ENCODE measurements at regions not wholly inside any gene's neighbourhood (a gene's known extent, or its start where the extent isn't known, plus 50 kb on each side); places are given as distances from the start of the nearest gene placed in this dataset.

DNA sequence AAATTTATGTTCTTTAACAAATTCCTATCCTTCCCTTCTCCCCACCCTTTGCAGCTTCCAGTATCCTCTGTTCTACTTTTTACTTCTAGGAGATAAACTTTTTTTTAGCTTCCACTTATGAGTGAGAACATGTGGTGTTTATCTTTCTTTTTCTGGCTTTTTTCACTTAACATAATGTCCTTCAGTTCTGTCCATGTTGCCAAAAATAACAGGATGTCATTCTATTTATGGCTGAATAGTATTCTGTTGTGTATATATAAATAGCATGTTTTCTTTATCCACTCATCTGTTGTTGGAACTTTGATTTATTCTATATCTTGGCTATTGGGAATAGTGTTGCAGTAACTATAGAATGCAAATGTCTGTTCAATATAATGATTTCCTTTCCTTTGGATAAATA lies 1191.2 kb downstream of the CNTNAP5 start:
- Histone ChIP-seq H3K36me3 (ENCODE audit: control insufficient read depth in 4 of 4, insufficient read depth in 3 of 4, low read depth in 1 of 4, low read length in 3 of 4) (no peaks in the 10 kb centered on the region), H3K27ac (ENCODE audit: low read depth in 1 of 2, low read length in 2 of 2) (no peak overlapping the region), H3K9me3 (ENCODE audit: control insufficient read depth in 4 of 4, low read length in 3 of 4) (peaks cover 0 to 5% (median 1%) of the 10 kb centered on the region in 4 donors), H3K4me1 (ENCODE audit: control insufficient read depth in 4 of 4, insufficient read depth in 4 of 4, low read length in 3 of 4) (no peaks in the 10 kb centered on the region), H3K27me3 (ENCODE audit: control insufficient read depth in 4 of 4, insufficient read depth in 4 of 4, low read length in 3 of 4) (peaks cover 0 to 2% (median 0%) of the 10 kb centered on the region in 4 donors), H3K4me3 (ENCODE audit: low read depth in 1 of 3, low read length in 3 of 3) (no peak overlapping the region), H3K9ac (ENCODE audit: low read depth in 1 of 2, low read length in 2 of 2) (no peak overlapping the region)
- TF ChIP-seq, protein P1, sequence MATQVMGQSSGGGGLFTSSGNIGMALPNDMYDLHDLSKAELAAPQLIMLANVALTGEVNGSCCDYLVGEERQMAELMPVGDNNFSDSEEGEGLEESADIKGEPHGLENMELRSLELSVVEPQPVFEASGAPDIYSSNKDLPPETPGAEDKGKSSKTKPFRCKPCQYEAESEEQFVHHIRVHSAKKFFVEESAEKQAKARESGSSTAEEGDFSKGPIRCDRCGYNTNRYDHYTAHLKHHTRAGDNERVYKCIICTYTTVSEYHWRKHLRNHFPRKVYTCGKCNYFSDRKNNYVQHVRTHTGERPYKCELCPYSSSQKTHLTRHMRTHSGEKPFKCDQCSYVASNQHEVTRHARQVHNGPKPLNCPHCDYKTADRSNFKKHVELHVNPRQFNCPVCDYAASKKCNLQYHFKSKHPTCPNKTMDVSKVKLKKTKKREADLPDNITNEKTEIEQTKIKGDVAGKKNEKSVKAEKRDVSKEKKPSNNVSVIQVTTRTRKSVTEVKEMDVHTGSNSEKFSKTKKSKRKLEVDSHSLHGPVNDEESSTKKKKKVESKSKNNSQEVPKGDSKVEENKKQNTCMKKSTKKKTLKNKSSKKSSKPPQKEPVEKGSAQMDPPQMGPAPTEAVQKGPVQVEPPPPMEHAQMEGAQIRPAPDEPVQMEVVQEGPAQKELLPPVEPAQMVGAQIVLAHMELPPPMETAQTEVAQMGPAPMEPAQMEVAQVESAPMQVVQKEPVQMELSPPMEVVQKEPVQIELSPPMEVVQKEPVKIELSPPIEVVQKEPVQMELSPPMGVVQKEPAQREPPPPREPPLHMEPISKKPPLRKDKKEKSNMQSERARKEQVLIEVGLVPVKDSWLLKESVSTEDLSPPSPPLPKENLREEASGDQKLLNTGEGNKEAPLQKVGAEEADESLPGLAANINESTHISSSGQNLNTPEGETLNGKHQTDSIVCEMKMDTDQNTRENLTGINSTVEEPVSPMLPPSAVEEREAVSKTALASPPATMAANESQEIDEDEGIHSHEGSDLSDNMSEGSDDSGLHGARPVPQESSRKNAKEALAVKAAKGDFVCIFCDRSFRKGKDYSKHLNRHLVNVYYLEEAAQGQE (IDR thresholded peaks at IDR 0.05), result no peak
- TF ChIP-seq EGR1 (IDR thresholded peaks at IDR 0.05; ENCODE audit: low read depth in 2 of 2), result no peak
- no peak for TF ChIP-seq YY1 (IDR thresholded peaks at IDR 0.05)
- no peak for TF ChIP-seq GABPA (IDR thresholded peaks at IDR 0.05 in 1 of 2, conservative IDR thresholded peaks at IDR 0.05 in 1 of 2)
- no peak for TF ChIP-seq TAF1 (conservative IDR thresholded peaks at IDR 0.05)
- TF ChIP-seq, protein P2, sequence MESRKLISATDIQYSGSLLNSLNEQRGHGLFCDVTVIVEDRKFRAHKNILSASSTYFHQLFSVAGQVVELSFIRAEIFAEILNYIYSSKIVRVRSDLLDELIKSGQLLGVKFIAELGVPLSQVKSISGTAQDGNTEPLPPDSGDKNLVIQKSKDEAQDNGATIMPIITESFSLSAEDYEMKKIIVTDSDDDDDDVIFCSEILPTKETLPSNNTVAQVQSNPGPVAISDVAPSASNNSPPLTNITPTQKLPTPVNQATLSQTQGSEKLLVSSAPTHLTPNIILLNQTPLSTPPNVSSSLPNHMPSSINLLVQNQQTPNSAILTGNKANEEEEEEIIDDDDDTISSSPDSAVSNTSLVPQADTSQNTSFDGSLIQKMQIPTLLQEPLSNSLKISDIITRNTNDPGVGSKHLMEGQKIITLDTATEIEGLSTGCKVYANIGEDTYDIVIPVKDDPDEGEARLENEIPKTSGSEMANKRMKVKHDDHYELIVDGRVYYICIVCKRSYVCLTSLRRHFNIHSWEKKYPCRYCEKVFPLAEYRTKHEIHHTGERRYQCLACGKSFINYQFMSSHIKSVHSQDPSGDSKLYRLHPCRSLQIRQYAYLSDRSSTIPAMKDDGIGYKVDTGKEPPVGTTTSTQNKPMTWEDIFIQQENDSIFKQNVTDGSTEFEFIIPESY (IDR thresholded peaks at IDR 0.05), result no peak
- no peak for TF ChIP-seq HNF4G (IDR thresholded peaks at IDR 0.05)
- TF ChIP-seq SP1 (IDR thresholded peaks at IDR 0.05), result no peak
- DNase-seq (ENCODE audit: low spot score), result no peak

DNA sequence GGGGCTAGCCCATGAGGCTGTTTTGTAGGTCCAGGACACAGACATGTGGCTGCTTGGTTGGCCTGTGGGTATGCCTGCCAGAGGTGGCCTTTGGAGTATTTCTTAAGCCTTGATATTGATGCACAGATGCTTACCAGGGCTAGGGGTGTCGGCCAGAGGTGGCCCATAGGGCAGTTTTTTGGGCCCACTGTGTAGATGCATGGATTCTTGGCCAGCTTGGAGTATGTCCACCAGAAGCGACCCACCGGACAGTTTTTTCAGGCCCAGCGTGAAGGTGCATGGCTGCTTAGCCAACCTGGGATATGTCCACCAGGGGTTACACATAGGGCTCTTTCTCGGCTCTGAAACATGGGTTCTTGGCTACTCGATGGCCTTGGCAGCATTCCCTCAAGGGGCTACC lies 1199.1 kb downstream of the CNTNAP5 start:
- no peak for DNase-seq (ENCODE audit: low spot score)
- Histone ChIP-seq H3K9me3 (ENCODE audit: control insufficient read depth in 4 of 4, low read length in 3 of 4) (peaks cover 2 to 6% (median 5%) of the 10 kb centered on the region in 4 donors), H3K4me1 (ENCODE audit: control insufficient read depth in 4 of 4, insufficient read depth in 4 of 4, low read length in 3 of 4) (no peaks in the 10 kb centered on the region), H3K27ac (ENCODE audit: low read depth in 1 of 2, low read length in 2 of 2) (no peak overlapping the region), H3K9ac (ENCODE audit: low read depth in 1 of 2, low read length in 2 of 2) (no peak overlapping the region), H3K4me3 (ENCODE audit: low read depth in 1 of 3, low read length in 3 of 3) (no peak overlapping the region), H3K27me3 (ENCODE audit: control insufficient read depth in 4 of 4, insufficient read depth in 4 of 4, low read length in 3 of 4) (no peaks in the 10 kb centered on the region), H3K36me3 (ENCODE audit: control insufficient read depth in 4 of 4, insufficient read depth in 3 of 4, low read depth in 1 of 4, low read length in 3 of 4) (no peaks in the 10 kb centered on the region)
- WGBS, result 86% methylated on average over 6 of the region's 6 CpGs
- TF ChIP-seq, protein P3, sequence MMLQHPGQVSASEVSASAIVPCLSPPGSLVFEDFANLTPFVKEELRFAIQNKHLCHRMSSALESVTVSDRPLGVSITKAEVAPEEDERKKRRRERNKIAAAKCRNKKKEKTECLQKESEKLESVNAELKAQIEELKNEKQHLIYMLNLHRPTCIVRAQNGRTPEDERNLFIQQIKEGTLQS (IDR thresholded peaks at IDR 0.05), result no peak
- no peak for TF ChIP-seq YY1 (IDR thresholded peaks at IDR 0.05)
- no peak for TF ChIP-seq RXRA (IDR thresholded peaks at IDR 0.05)
- no peak for TF ChIP-seq GABPA (IDR thresholded peaks at IDR 0.05 in 1 of 2, conservative IDR thresholded peaks at IDR 0.05 in 1 of 2)
- no peak for TF ChIP-seq FOXA1 (IDR thresholded peaks at IDR 0.05)
- TF ChIP-seq NR2F2 (IDR thresholded peaks at IDR 0.05), result no peak
- TF ChIP-seq TAF1 (conservative IDR thresholded peaks at IDR 0.05), result no peak
- TF ChIP-seq RAD21 (IDR thresholded peaks at IDR 0.05), result no peak
- TF ChIP-seq SP1 (IDR thresholded peaks at IDR 0.05), result no peak
- TF ChIP-seq, protein P4, sequence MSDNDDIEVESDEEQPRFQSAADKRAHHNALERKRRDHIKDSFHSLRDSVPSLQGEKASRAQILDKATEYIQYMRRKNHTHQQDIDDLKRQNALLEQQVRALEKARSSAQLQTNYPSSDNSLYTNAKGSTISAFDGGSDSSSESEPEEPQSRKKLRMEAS (IDR thresholded peaks at IDR 0.05), result no peak
- TF ChIP-seq, protein P1 (IDR thresholded peaks at IDR 0.05), result no peak
- no peak for TF ChIP-seq HNF4G (IDR thresholded peaks at IDR 0.05)
- TF ChIP-seq, protein P5, sequence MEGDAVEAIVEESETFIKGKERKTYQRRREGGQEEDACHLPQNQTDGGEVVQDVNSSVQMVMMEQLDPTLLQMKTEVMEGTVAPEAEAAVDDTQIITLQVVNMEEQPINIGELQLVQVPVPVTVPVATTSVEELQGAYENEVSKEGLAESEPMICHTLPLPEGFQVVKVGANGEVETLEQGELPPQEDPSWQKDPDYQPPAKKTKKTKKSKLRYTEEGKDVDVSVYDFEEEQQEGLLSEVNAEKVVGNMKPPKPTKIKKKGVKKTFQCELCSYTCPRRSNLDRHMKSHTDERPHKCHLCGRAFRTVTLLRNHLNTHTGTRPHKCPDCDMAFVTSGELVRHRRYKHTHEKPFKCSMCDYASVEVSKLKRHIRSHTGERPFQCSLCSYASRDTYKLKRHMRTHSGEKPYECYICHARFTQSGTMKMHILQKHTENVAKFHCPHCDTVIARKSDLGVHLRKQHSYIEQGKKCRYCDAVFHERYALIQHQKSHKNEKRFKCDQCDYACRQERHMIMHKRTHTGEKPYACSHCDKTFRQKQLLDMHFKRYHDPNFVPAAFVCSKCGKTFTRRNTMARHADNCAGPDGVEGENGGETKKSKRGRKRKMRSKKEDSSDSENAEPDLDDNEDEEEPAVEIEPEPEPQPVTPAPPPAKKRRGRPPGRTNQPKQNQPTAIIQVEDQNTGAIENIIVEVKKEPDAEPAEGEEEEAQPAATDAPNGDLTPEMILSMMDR (IDR thresholded peaks at IDR 0.05; ENCODE audit: low read depth, low read length, missing input control), result no peak
- TF ChIP-seq JUND (IDR thresholded peaks at IDR 0.05), result no peak
- no peak for TF ChIP-seq FOXA2 (IDR thresholded peaks at IDR 0.05)
- TF ChIP-seq, protein P2 (IDR thresholded peaks at IDR 0.05), result no peak
- no peak for TF ChIP-seq EGR1 (IDR thresholded peaks at IDR 0.05; ENCODE audit: low read depth in 2 of 2)
- TF ChIP-seq HNF4A (conservative IDR thresholded peaks at IDR 0.05), result no peak
